ENCODE measurements at regions not wholly inside any gene's neighbourhood (a gene's known extent, or its start where the extent isn't known, plus 50 kb on each side); places are given as distances from the start of the nearest gene placed in this dataset.

DNA sequence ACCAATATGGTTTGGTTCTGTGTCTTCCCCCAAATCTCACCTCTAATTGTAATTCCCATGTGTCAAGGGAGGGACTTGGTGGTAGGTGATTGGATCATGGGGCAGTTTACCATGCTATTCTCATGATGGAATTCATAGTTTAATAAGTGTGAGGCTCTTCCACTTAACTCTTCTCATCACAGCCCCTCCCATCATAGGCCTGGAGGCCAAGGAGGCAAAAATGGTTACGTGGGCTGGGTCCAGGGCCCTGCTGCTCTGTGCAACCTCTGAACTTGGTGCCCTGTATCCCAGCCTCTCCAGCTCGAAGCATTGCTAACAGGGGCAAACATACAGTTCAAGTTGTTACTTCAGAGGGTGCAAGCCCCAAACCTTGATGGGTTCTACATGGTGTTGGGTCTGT, 232.7 kb downstream of the ADGRG6 start:
- Histone ChIP-seq H3K36me3 (ENCODE audit: low read depth) (no peaks in the 10 kb centered on the region), H3K4me1 (ENCODE audit: low read depth) (no peaks in the 10 kb centered on the region), H3K4me3 (no peak overlapping the region), H3K9me3 (peaks cover 8% of the 10 kb centered on the region)
- TF ChIP-seq, protein P1, sequence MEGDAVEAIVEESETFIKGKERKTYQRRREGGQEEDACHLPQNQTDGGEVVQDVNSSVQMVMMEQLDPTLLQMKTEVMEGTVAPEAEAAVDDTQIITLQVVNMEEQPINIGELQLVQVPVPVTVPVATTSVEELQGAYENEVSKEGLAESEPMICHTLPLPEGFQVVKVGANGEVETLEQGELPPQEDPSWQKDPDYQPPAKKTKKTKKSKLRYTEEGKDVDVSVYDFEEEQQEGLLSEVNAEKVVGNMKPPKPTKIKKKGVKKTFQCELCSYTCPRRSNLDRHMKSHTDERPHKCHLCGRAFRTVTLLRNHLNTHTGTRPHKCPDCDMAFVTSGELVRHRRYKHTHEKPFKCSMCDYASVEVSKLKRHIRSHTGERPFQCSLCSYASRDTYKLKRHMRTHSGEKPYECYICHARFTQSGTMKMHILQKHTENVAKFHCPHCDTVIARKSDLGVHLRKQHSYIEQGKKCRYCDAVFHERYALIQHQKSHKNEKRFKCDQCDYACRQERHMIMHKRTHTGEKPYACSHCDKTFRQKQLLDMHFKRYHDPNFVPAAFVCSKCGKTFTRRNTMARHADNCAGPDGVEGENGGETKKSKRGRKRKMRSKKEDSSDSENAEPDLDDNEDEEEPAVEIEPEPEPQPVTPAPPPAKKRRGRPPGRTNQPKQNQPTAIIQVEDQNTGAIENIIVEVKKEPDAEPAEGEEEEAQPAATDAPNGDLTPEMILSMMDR (IDR thresholded peaks at IDR 0.05): no peak
- intact Hi-C loops (cut with DNase I, micrococcal nuclease): no loop called here
- no peak for ATAC-seq
- no peak for DNase-seq

DNA sequence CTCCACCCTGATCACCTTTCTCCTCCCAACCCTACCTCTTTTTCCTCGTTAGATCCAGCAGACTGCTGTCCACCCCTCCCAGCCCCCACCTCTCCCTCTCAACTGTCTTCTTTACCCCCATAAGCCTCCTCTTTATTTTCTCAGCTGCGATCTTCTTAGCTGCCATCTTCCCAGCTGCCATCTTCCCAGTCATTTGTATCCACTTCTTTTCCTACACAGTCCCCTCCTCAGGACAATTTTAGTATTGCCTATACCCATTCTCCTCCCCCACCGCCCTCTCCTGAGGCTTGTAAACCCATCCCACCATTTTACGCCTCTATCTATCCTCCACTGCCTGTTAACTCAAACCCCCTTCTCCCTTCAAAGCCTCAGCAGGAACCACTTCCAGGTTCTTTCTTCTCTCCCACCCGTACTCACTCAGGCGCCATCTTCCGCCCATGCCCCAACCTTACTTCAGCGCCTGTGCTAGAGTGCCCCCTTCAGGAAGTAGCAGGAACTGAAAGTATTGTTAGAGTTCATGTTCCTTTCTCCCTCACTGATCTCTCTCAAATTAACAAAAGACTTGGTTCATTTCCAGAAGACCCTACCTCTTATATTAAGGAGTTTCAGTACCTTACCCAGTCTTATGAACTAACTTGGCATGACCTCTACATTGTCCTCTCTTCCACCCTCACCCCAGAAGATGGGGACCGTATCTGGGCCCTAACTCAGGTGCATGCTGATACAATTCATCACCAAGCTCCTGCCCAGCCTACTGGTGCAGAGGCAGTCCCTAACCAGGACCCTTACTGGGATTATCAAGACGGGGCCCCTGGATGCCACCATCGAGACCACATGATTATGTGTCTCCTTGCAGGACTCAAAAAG, 236.0 kb downstream of the ADGRG6 start:
- H3K4me1 ChIP-seq (ENCODE audit: low read depth): no peaks in the 10 kb centered on the region
- no peak overlapping the region for H3K4me3 ChIP-seq
- H3K9me3 ChIP-seq: peaks cover 8% of the 10 kb centered on the region
- intact Hi-C loops (cut with DNase I, micrococcal nuclease): no loop called here
- DNase-seq: no peak
- H3K36me3 ChIP-seq (ENCODE audit: low read depth): no peaks in the 10 kb centered on the region
- TF ChIP-seq, protein P1 (IDR thresholded peaks at IDR 0.05): no peak
- ATAC-seq: no peak

DNA sequence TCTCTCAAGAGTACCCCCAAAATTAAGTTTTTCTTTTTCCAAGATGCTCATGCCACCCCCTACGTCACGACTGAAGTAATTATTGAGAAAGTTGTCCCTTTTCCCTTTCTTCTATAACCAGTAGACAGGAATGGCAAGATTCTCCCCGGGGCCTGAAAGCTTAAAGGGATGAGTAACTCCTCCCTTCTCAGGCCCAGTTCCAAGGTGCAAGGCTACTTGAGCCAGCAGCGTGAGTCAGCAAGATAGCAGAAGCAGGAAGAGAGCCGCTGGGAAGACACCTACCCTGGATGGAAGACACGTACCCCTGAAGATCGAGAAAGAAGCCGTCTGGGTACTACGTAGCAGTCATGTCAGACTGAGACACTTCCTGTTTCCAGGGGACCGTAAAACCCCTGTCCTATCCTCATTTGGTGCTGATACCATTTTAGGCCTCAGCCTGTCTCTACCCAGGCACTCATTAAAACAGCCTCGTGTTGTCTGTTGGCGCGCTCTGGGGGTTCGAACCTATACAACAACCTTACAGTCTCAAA, 241.0 kb downstream of the ADGRG6 start:
- H3K9me3 ChIP-seq: no peaks in the 10 kb centered on the region
- DNase-seq (peak in 1 of 3 donors; percentile 49), ATAC-seq (no peak)
- intact Hi-C loops (cut with DNase I, micrococcal nuclease): no loop called here
- TF ChIP-seq, protein P1 (IDR thresholded peaks at IDR 0.05): no peak
- no peak overlapping the region for H3K4me3 ChIP-seq
- no peaks in the 10 kb centered on the region for H3K4me1 ChIP-seq (ENCODE audit: low read depth)
- no peaks in the 10 kb centered on the region for H3K36me3 ChIP-seq (ENCODE audit: low read depth)

DNA sequence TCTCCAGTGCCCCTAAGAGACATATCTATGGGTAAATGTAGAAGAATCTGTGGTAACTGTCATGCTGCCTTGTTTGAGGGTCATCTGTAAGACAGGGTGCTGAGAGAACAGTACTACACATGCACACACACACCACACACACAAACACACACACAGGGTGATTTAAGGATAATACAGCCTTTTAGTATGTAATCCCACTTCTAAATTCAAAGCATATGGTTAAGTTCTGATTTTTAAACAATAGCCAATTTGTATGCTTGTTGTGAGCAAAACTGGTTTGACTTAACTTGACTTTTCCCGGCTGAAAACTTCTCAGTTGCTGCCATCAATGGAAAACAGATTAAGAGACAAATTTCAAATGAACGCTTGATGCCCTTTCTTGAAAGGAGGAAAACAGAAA, 241.8 kb downstream of the ADGRG6 start:
- Histone ChIP-seq H3K4me1 (ENCODE audit: low read depth) (no peaks in the 10 kb centered on the region), H3K9me3 (no peaks in the 10 kb centered on the region), H3K36me3 (ENCODE audit: low read depth) (no peaks in the 10 kb centered on the region), H3K4me3 (no peak overlapping the region)
- intact Hi-C loops (cut with DNase I, micrococcal nuclease): no loop called here
- DNase-seq: no peak
- TF ChIP-seq, protein P1 (IDR thresholded peaks at IDR 0.05): no peak
- no peak for ATAC-seq

DNA sequence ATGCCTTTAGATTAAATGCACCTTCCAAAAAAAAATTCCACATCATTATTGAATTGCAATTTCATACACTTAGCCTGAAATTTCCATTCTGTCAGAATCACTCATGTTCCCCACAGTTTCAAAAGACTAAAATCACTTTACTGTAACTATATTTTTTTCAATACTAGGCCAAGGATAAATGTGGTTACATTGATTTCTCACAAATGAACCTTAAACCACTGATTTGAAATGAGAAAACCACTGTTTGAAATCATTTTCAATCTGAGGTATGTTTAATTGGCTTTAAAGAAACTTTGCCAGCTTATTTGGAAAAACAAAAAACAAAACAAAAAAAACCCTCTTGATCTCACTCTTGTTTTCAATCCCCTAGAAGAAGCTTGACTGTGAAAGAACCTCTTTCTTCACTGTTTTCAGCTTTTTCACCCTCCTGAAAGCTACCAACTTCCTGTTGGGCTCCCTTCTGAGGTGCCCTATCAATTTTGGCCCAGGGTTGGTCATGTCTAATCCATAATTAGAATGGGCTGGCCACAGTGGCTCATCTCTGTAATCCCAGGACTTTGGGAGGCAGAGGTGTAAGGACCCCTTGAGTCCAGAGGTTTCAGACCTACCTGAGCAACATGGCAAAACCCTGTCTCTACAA, 242.5 kb downstream of the ADGRG6 start:
- H3K4me3 ChIP-seq: no peak overlapping the region
- intact Hi-C loops (cut with DNase I, micrococcal nuclease): no loop called here
- no peaks in the 10 kb centered on the region for H3K9me3 ChIP-seq
- DNase-seq (no peak), ATAC-seq (no peak)
- no peaks in the 10 kb centered on the region for H3K36me3 ChIP-seq (ENCODE audit: low read depth)
- H3K4me1 ChIP-seq (ENCODE audit: low read depth): no peaks in the 10 kb centered on the region
- TF ChIP-seq, protein P1 (IDR thresholded peaks at IDR 0.05): no peak

Measured in mucosa of descending colon (tissue), 3 donors.